Progenitor cell of endocrine pancreas (in vitro differentiated cells): ENCODE measurements at regions not wholly inside any gene's neighbourhood (a gene's known extent, or its start where the extent isn't known, plus 50 kb on each side); places are given as distances from the start of the nearest gene placed in this dataset.

Experiments
- DNase-seq: peaks from one replicate; pipeline ENCODE4 v3.0.0; 2021; ENCODE audit warnings: low spot score; ENCODE audit not compliant: unreplicated experiment
- H3K27ac Mint-ChIP-seq: 2 replicates; pipeline ENCODE4 v1.8.0; 2021; ENCODE audit warnings: mild to moderate bottlenecking, moderate library complexity, mixed read lengths
- H3K27me3 Mint-ChIP-seq: 2 replicates; pipeline ENCODE4 v1.8.0; 2021; ENCODE audit warnings: mixed read lengths
- H3K36me3 Mint-ChIP-seq: 2 replicates; pipeline ENCODE4 v1.8.0; 2022; ENCODE audit warnings: mixed read lengths; ENCODE audit not compliant: insufficient read depth
- H3K4me1 Mint-ChIP-seq: 2 replicates; pipeline ENCODE4 v1.8.0; 2021; ENCODE audit warnings: low read depth, mixed read lengths
- H3K4me3 Mint-ChIP-seq: 2 replicates; pipeline ENCODE4 v1.8.0; 2021; ENCODE audit warnings: low read depth, mild to moderate bottlenecking, moderate library complexity, mixed read lengths
- H3K9me3 Mint-ChIP-seq: 2 replicates; pipeline ENCODE4 v1.8.0; 2021; ENCODE audit warnings: low read depth, mixed read lengths
- CTCF ChIP-seq: fragments of 200-600 bp; sonication (generic); IDR thresholded peaks from one replicate; pipeline ENCODE4 v1.5.0; 2021; ENCODE audit warnings: antibody characterized with exemption, mild to moderate bottlenecking; ENCODE audit not compliant: unreplicated experiment

- H3K4me1 Mint-ChIP-seq = no peaks in the 10 kb centered on the region
- H3K9me3 Mint-ChIP-seq = peaks cover 21% of the 10 kb centered on the region
- DNase-seq = no peak
- no peaks in the 10 kb centered on the region for H3K36me3 Mint-ChIP-seq
- TF ChIP-seq CTCF = no peak
- no peak overlapping the region for H3K27ac Mint-ChIP-seq
- H3K27me3 Mint-ChIP-seq = peaks cover 4% of the 10 kb centered on the region
- no peak overlapping the region for H3K4me3 Mint-ChIP-seq
Observed at GRCh38 chr6:20318851-20319387, 82.8 kb upstream of the E2F3 start.

GRCh38 chr6:20319520-20320357 is 81.9 kb upstream of the E2F3 start:
- H3K27ac Mint-ChIP-seq = no peak overlapping the region
- peaks cover 21% of the 10 kb centered on the region for H3K9me3 Mint-ChIP-seq
- no peak for DNase-seq
- no peaks in the 10 kb centered on the region for H3K27me3 Mint-ChIP-seq
- no peaks in the 10 kb centered on the region for H3K36me3 Mint-ChIP-seq
- H3K4me3 Mint-ChIP-seq = no peak overlapping the region
- H3K4me1 Mint-ChIP-seq = no peaks in the 10 kb centered on the region
- TF ChIP-seq CTCF = no peak

- Mint-ChIP-seq H3K36me3 (no peaks in the 10 kb centered on the region), H3K27ac (no peak overlapping the region), H3K4me3 (no peak overlapping the region), H3K27me3 (peaks cover 19% of the 10 kb centered on the region), H3K9me3 (peaks cover 3% of the 10 kb centered on the region), H3K4me1 (no peaks in the 10 kb centered on the region)
- DNase-seq = no peak
- no peak for TF ChIP-seq CTCF
Observed at GRCh38 chr6:20325641-20326421, 75.8 kb upstream of the E2F3 start.

GRCh38 chr6:20326422-20326728 is 75.3 kb upstream of the E2F3 start:
- no peak for DNase-seq
- Mint-ChIP-seq H3K4me3 (no peak overlapping the region), H3K9me3 (no peaks in the 10 kb centered on the region), H3K27ac (no peak overlapping the region), H3K36me3 (no peaks in the 10 kb centered on the region), H3K27me3 (peaks cover 20% of the 10 kb centered on the region), H3K4me1 (no peaks in the 10 kb centered on the region)
- no peak for TF ChIP-seq CTCF

GRCh38 chr6:20327141-20327540 is 74.5 kb upstream of the E2F3 start:
- TF ChIP-seq CTCF = no peak
- Mint-ChIP-seq H3K27me3 (peaks cover 23% of the 10 kb centered on the region), H3K4me1 (no peaks in the 10 kb centered on the region), H3K4me3 (no peak overlapping the region), H3K9me3 (no peaks in the 10 kb centered on the region), H3K36me3 (no peaks in the 10 kb centered on the region), H3K27ac (no peak overlapping the region)
- DNase-seq = no peak
